ENCODE measurements at regions not wholly inside any gene's neighbourhood (a gene's known extent, or its start where the extent isn't known, plus 50 kb on each side); places are given as distances from the start of the nearest gene placed in this dataset.

- TF ChIP-seq POLR2A (IDR thresholded peaks at IDR 0.05; ENCODE audit: low read depth, low read length) (no peak), CTCF (IDR thresholded peaks at IDR 0.05; ENCODE audit: extremely low read depth in 1 of 2, insufficient read depth in 1 of 2, low read depth in 1 of 2, low read length in 2 of 2) (no peak), EZH2 (IDR thresholded peaks at IDR 0.05; ENCODE audit: borderline replicate concordance, low read depth, low read length, severe bottlenecking) (no peak), GATA2 (IDR thresholded peaks at IDR 0.05; ENCODE audit: insufficient read depth, insufficient read length, low read depth, low read length) (no peak), MAX (IDR thresholded peaks at IDR 0.05; ENCODE audit: insufficient read depth, insufficient read length) (no peak)
Observed at GRCh38 chr3:167901138-167901537, 165.6 kb downstream of the SERPINI1 start.

All from endothelial cell of umbilical vein (primary cell).